ENCODE measurements at regions not wholly inside any gene's neighbourhood (a gene's known extent, or its start where the extent isn't known, plus 50 kb on each side); places are given as distances from the start of the nearest gene placed in this dataset.
"Not testable (repeated sequence)": the region's sequence is repeated elsewhere in the genome, so short reads cannot be mapped to it uniquely, and the experiment has no call there.

DNA sequence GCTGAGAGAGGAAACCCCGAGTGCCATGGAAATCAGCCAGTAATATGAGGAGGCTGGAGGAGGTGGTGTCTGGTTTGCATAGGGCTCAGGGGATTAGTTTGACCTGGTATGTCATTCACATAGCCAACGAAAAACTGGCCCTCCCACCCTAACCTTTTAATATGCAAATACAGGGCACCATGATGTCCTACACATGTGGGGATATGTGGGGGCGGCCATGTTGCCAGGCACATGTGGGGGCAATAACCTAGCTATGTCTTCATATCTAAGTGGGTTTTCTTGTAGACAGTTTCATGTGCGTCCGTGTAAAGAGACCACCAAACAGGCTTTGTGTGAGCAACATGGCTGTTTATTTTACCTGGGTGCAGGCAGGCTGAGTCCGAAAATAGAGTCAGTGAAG is 110.1 kb downstream of the MOBP start:
- H3K9me3 ChIP-seq, result no peaks in the 10 kb centered on the region
- DNase-seq, result no peak
- intact Hi-C loops (cut with DNase I; ENCODE audit: low total_unique reads), result no loop called here
- H3K4me3 ChIP-seq, result no peak overlapping the region
- 80 to 81% methylated on average over 6 of the region's 6 CpGs for WGBS, 2 donors
- no peaks in the 10 kb centered on the region for H3K36me3 ChIP-seq (ENCODE audit: low read depth, missing control alignments)
- no peak overlapping the region for H3K27ac ChIP-seq
- H3K27me3 ChIP-seq, result no peaks in the 10 kb centered on the region
- no peak for TF ChIP-seq POLR2A (IDR thresholded peaks at IDR 0.05)
- TF ChIP-seq, protein P1, sequence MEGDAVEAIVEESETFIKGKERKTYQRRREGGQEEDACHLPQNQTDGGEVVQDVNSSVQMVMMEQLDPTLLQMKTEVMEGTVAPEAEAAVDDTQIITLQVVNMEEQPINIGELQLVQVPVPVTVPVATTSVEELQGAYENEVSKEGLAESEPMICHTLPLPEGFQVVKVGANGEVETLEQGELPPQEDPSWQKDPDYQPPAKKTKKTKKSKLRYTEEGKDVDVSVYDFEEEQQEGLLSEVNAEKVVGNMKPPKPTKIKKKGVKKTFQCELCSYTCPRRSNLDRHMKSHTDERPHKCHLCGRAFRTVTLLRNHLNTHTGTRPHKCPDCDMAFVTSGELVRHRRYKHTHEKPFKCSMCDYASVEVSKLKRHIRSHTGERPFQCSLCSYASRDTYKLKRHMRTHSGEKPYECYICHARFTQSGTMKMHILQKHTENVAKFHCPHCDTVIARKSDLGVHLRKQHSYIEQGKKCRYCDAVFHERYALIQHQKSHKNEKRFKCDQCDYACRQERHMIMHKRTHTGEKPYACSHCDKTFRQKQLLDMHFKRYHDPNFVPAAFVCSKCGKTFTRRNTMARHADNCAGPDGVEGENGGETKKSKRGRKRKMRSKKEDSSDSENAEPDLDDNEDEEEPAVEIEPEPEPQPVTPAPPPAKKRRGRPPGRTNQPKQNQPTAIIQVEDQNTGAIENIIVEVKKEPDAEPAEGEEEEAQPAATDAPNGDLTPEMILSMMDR (IDR thresholded peaks at IDR 0.05), result no peak
- H3K4me1 ChIP-seq, result no peaks in the 10 kb centered on the region

DNA sequence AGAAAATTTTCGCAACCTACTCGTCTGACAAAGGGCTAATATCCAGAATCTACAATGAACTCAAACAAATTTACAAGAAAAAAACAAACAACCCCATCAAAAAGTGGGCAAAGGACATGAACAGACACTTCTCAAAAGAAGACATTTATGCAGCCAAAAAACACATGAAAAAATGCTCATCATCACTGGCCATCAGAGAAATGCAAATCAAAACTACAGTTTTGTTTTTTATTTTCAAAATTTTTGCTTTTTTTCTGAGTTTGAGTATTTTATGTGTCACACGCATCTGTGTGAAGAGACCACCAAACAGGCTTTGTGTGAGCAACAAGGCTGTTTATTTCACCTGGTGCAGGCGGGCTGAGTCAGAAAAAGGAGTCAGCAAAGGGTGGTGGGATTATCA is 118.7 kb downstream of the MOBP start:
- H3K9me3 ChIP-seq; intact Hi-C loops (cut with DNase I; ENCODE audit: low total_unique reads); H3K27ac ChIP-seq; H3K36me3 ChIP-seq (ENCODE audit: low read depth, missing control alignments); H3K4me1 ChIP-seq; DNase-seq; H3K27me3 ChIP-seq; H3K4me3 ChIP-seq: not testable (repeated sequence)
- 60 to 91% methylated on average over 4 of the region's 4 CpGs for WGBS, 2 donors

DNA sequence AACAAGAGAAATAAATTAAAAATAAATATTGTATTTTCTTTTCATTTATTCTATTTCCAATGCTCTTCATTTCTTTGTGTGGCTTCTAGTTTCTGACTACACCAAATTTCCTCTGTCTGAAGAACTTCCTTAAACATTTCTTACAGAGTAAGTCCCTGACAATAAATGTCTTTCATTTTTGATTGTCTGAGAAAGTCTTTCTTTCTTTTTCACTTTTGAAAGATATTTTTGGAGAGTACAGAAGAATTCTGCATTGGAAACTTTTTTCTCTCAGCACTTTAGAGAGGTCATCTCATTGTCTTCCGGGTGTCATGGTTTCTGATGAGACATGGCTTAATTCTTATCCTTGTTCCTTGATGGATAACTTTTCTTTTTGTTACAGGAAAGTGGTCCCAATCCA is 119.6 kb downstream of the MOBP start:
- Histone ChIP-seq H3K4me1 (no peaks in the 10 kb centered on the region), H3K27me3 (no peaks in the 10 kb centered on the region), H3K36me3 (ENCODE audit: low read depth, missing control alignments) (no peaks in the 10 kb centered on the region), H3K27ac (no peak overlapping the region), H3K9me3 (no peaks in the 10 kb centered on the region), H3K4me3 (no peak overlapping the region)
- no peak for DNase-seq
- 88 to 100% methylated on average over 1 of the region's 1 CpG for WGBS, 2 donors
- intact Hi-C loops (cut with DNase I; ENCODE audit: low total_unique reads), result no loop called here
- TF ChIP-seq, protein P1 (IDR thresholded peaks at IDR 0.05), result no peak
- TF ChIP-seq POLR2A (IDR thresholded peaks at IDR 0.05), result no peak

DNA sequence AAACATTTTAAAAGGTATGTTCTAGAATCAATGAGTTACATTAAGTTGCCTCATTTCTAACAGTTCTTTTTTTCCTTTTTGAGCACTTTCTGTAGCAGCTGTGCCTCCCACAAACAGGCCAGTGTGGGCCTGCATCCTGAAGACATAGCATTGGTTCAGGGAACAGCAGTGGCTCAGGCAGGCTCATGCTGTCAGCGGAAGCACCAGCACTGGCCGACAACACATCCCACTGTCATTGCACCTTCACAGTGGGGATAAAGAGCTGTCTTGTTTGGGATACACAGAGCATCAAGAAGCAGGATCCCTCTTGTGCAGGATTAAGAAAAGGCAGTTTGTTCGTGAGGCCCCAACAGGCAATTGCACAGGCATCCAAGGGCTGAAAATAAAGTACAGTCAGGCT is 123.3 kb downstream of the MOBP start:
- H3K4me1 ChIP-seq, result no peaks in the 10 kb centered on the region
- WGBS, 2 donors, result 86 to 89% methylated on average over 3 of the region's 3 CpGs
- no peak overlapping the region for H3K4me3 ChIP-seq
- H3K27me3 ChIP-seq, result no peaks in the 10 kb centered on the region
- H3K9me3 ChIP-seq, result no peaks in the 10 kb centered on the region
- intact Hi-C loops (cut with DNase I; ENCODE audit: low total_unique reads), result no loop called here
- DNase-seq, result no peak
- H3K27ac ChIP-seq, result no peak overlapping the region
- no peaks in the 10 kb centered on the region for H3K36me3 ChIP-seq (ENCODE audit: low read depth, missing control alignments)
- no peak for TF ChIP-seq POLR2A (IDR thresholded peaks at IDR 0.05)
- TF ChIP-seq, protein P1 (IDR thresholded peaks at IDR 0.05), result no peak

DNA sequence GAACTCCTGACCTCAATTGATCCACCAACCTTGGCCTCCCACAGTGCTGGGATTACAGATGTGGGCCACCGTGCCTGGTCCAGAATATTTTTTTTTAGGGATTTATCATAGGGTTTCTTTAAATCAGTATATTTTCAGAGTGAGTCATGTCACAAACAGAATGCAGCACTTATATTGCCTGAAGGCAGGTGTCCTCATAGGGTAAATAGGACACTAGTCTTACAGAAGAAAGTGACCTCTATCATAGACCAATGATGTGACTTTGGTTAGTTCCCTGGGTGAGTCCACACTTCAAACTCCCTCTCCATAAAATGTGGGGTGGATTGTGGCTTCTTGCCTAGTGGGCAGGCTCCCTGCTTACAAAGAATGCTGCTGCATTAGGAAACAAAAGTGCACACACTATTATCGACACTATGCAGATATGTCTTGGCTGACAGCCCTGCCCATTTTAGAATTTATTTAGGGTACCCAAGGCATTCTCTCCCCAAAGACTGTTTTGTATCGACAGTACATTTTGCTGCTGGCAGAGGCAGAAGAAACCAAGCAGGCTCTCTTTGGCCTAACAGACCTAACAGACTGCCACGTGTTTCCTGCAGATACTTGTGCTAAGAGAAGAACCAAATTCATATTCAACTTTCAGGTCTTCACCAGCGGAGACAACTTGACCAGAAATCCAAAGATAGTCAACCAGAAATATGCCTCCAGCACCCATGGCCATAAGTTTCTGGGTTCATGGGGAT is 125.0 kb downstream of the MOBP start:
- Histone ChIP-seq H3K27ac (no peak overlapping the region), H3K36me3 (ENCODE audit: low read depth, missing control alignments) (no peaks in the 10 kb centered on the region), H3K4me1 (no peaks in the 10 kb centered on the region), H3K4me3 (no peak overlapping the region), H3K9me3 (no peaks in the 10 kb centered on the region), H3K27me3 (no peaks in the 10 kb centered on the region)
- no peak for DNase-seq
- WGBS, 2 donors, result 71 to 81% methylated on average over 5 of the region's 5 CpGs
- no peak for TF ChIP-seq POLR2A (IDR thresholded peaks at IDR 0.05)
- TF ChIP-seq, protein P1 (IDR thresholded peaks at IDR 0.05), result no peak
- intact Hi-C loops (cut with DNase I; ENCODE audit: low total_unique reads), result no loop called here
